Muscle layer of duodenum (tissue), 2 donors: ENCODE measurements at regions not wholly inside any gene's neighbourhood (a gene's known extent, or its start where the extent isn't known, plus 50 kb on each side); places are given as distances from the start of the nearest gene placed in this dataset.

ENCODE experiments used
- H3K27ac ChIP-seq: one replicate; pipeline ENCODE4 v1.7.0; 2013; ENCODE audit warnings: mild to moderate bottlenecking, low read length
- H3K27me3 ChIP-seq: one replicate; pipeline ENCODE4 v1.7.0; 2013; ENCODE audit warnings: low read depth, mild to moderate bottlenecking, control low read depth, low read length
- H3K36me3 ChIP-seq, 2 donors: one replicate each; pipeline ENCODE4 v1.7.0; 2013; ENCODE audit warnings: low read length in 2 of 2, control low read depth in 1 of 2, mild to moderate bottlenecking in 1 of 2; ENCODE audit not compliant: insufficient read depth in 2 of 2, control insufficient read depth in 1 of 2
- H3K4me1 ChIP-seq, 2 donors: one replicate each; pipeline ENCODE4 v1.7.0; 2013; ENCODE audit warnings: low read length in 2 of 2, mild to moderate bottlenecking in 2 of 2, control low read depth in 1 of 2, moderate library complexity in 1 of 2; ENCODE audit not compliant: insufficient read depth in 2 of 2, control insufficient read depth in 1 of 2
- H3K4me3 ChIP-seq, 2 donors: one replicate each; pipeline ENCODE4 v1.7.0; 2013; ENCODE audit warnings: low read length in 2 of 2, low read depth in 1 of 2, mild to moderate bottlenecking in 1 of 2
- H3K9me3 ChIP-seq, 2 donors: one replicate each; pipeline ENCODE4 v1.7.0; 2013; ENCODE audit warnings: low read length in 2 of 2, control low read depth in 1 of 2, mild to moderate bottlenecking in 1 of 2; ENCODE audit not compliant: control insufficient read depth in 1 of 2
- donor health status: healthy.

GRCh38 chr15:94077938-94078337 is 153.4 kb upstream of the MCTP2 start:
- Histone ChIP-seq H3K27ac (no peak overlapping the region), H3K9me3 (no peaks in the 10 kb centered on the region)

GRCh38 chr15:94075349-94075748 is 156.0 kb upstream of the MCTP2 start:
- Histone ChIP-seq H3K27ac (peak overlapping the region; percentile 1), H3K4me3 (no peak overlapping the region), H3K36me3 (no peaks in the 10 kb centered on the region), H3K9me3 (no peaks in the 10 kb centered on the region), H3K4me1 (peaks cover 0 to 17% of the 10 kb centered on the region in 2 donors), H3K27me3 (no peaks in the 10 kb centered on the region)

More at GRCh38 chr15:94077938-94078337, 153.4 kb upstream of the MCTP2 start:
- Histone ChIP-seq H3K36me3 (no peaks in the 10 kb centered on the region), H3K27me3 (no peaks in the 10 kb centered on the region), H3K4me3 (no peak overlapping the region), H3K4me1 (peaks cover 4 to 27% of the 10 kb centered on the region in 2 donors)

DNA sequence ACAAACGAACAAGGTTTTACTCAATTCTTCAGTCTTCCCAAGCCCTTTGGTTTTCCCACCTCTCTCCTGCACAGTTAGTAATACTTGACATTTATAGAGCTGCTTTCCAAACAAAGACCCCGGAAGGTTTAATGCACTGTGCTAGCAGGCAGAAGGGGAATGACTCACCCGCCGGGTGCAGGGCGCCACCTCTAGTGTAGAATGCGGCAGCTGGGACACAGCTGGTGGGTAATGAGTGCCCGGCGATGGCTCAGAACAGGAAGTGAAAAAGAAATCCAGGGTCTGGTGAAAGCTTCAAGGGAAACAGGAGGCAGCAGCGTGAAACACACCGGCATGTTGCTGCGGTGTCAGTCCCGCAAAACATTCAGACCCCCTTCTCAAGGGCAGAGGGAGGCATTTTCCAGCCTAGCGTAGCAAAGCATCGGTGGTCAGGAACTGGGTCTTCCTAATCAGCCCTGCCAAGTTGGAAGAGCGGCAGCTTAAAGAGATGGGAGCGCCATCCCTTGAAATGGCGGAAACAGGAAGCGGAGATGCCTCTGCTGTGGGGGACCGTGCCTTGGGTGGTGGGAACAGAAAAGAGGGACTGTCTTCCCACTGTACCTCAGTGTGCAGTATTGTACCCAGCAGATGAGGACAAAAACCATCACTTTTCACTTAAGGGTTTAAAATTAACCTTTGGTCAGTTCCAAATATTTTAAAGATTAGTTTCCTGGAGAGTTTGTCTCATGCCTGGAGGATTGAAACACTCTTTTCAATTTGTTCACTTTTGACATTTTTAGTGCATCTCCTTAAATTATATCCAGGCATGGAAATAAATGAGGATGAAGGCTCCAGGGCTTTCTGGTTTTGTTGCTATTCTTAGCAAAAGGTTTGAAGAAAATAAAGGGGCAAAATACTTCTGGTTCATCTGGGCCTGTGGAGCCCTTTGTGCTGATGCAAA is 160.7 kb upstream of the MCTP2 start:
- Histone ChIP-seq H3K4me1 (peaks cover 0 to 11% of the 10 kb centered on the region in 2 donors), H3K27ac (no peak overlapping the region), H3K36me3 (no peaks in the 10 kb centered on the region), H3K27me3 (no peaks in the 10 kb centered on the region), H3K9me3 (peaks cover 0 to 4% of the 10 kb centered on the region in 2 donors), H3K4me3 (no peak overlapping the region)

- Histone ChIP-seq H3K27ac (no peak overlapping the region), H3K27me3 (no peaks in the 10 kb centered on the region), H3K4me3 (no peak overlapping the region)
These were observed 161.5 kb upstream of the MCTP2 start for GRCh38 chr15:94069844-94070243.

GRCh38 chr15:94066811-94067210 is 164.6 kb upstream of the MCTP2 start:
- peaks cover 0 to 4% of the 10 kb centered on the region in 2 donors for H3K9me3 ChIP-seq
- H3K4me1 ChIP-seq, result peaks cover 0 to 4% of the 10 kb centered on the region in 2 donors
- no peak overlapping the region for H3K27ac ChIP-seq
- no peaks in the 10 kb centered on the region for H3K36me3 ChIP-seq
- no peak overlapping the region for H3K4me3 ChIP-seq
- H3K27me3 ChIP-seq, result no peaks in the 10 kb centered on the region

More at GRCh38 chr15:94069844-94070243, 161.5 kb upstream of the MCTP2 start:
- Histone ChIP-seq H3K36me3 (no peaks in the 10 kb centered on the region), H3K9me3 (peaks cover 0 to 4% of the 10 kb centered on the region in 2 donors), H3K4me1 (peaks cover 0 to 6% of the 10 kb centered on the region in 2 donors)

GRCh38 chr15:94066046-94066445 is 165.3 kb upstream of the MCTP2 start:
- no peaks in the 10 kb centered on the region for H3K27me3 ChIP-seq
- H3K9me3 ChIP-seq, result peaks cover 0 to 4% of the 10 kb centered on the region in 2 donors
- H3K4me1 ChIP-seq, result peaks cover 0 to 4% of the 10 kb centered on the region in 2 donors
- H3K27ac ChIP-seq, result no peak overlapping the region
- no peaks in the 10 kb centered on the region for H3K36me3 ChIP-seq
- H3K4me3 ChIP-seq, result no peak overlapping the region

- no peak overlapping the region for H3K27ac ChIP-seq
- H3K4me1 ChIP-seq, result peaks cover 0 to 4% of the 10 kb centered on the region in 2 donors
- H3K9me3 ChIP-seq, result peaks cover 0 to 4% of the 10 kb centered on the region in 2 donors
These were observed 166.6 kb upstream of the MCTP2 start for GRCh38 chr15:94064676-94065313.

GRCh38 chr15:94061041-94061440 is 170.3 kb upstream of the MCTP2 start:
- Histone ChIP-seq H3K4me3 (no peak overlapping the region), H3K27me3 (no peaks in the 10 kb centered on the region), H3K36me3 (no peaks in the 10 kb centered on the region), H3K9me3 (no peaks in the 10 kb centered on the region), H3K4me1 (peaks cover 0 to 4% of the 10 kb centered on the region in 2 donors), H3K27ac (no peak overlapping the region)

More at GRCh38 chr15:94064676-94065313, 166.6 kb upstream of the MCTP2 start:
- Histone ChIP-seq H3K4me3 (no peak overlapping the region), H3K27me3 (no peaks in the 10 kb centered on the region), H3K36me3 (no peaks in the 10 kb centered on the region)

- H3K4me3 ChIP-seq, result no peak overlapping the region
- H3K36me3 ChIP-seq, result no peaks in the 10 kb centered on the region
- H3K4me1 ChIP-seq, result no peaks in the 10 kb centered on the region
- no peak overlapping the region for H3K27ac ChIP-seq
- H3K27me3 ChIP-seq, result no peaks in the 10 kb centered on the region
- H3K9me3 ChIP-seq, result no peaks in the 10 kb centered on the region
These were observed 172.3 kb upstream of the MCTP2 start for GRCh38 chr15:94059013-94059587.

DNA sequence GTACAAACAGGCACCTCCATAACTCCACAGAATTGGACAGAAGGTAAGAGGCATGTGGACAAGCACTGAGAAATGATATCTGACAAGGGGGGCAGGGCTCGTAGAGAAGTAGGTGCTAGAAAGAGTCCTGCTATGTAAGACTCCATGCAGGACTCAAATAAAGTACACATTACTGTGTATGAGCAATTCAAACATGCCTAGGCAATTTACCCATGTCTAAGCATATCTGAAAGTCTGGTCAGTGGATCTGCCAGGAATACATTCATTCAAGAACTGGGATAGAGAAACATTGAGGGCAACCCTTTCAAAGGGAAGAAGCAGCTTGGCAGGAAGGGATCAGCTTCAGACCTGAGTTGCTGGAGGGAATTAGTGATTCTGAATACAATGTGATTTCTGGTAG is 174.1 kb upstream of the MCTP2 start:
- Histone ChIP-seq H3K4me1 (no peaks in the 10 kb centered on the region), H3K27me3 (no peaks in the 10 kb centered on the region), H3K4me3 (no peak overlapping the region), H3K9me3 (no peaks in the 10 kb centered on the region), H3K27ac (no peak overlapping the region), H3K36me3 (no peaks in the 10 kb centered on the region)

DNA sequence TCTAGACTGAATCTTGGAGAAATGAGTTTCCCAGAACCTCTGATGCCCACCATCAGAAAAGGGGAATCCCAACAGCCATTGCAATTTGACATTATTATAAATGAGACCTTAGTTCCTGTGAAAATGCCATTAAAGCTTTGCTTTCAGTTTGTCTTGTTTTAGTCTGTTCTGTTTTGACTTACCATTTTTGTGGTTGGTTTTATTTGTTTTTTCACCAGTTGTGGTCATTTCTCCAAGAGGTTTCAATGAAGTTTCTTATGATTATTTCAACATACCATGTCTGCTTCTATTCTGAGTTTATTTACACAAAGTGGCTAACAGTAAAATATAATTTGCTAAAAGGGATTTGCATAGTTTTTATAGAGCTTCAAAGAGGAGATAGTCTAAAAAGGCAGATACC is 175.0 kb upstream of the MCTP2 start:
- Histone ChIP-seq H3K4me1 (no peaks in the 10 kb centered on the region), H3K27ac (no peak overlapping the region), H3K4me3 (no peak overlapping the region), H3K27me3 (no peaks in the 10 kb centered on the region), H3K36me3 (no peaks in the 10 kb centered on the region), H3K9me3 (no peaks in the 10 kb centered on the region)
